Breast epithelium (tissue), 4 donors: ENCODE measurements at regions not wholly inside any gene's neighbourhood (a gene's known extent, or its start where the extent isn't known, plus 50 kb on each side); places are given as distances from the start of the nearest gene placed in this dataset.

Experiments
- DNase-seq, 2 donors: peaks; one replicate each; pipeline ENCODE4 v3.0.0-alpha.2; 2019; ENCODE audit warnings: low spot score in 2 of 2
- H3K27ac ChIP-seq, 2 donors: fragments of 200-600 bp; sonication (generic) in 1 of 2; one replicate each; pipeline ENCODE4 v1.5.1; 2016 to 2019; ENCODE audit warnings: mild to moderate bottlenecking in 1 of 2
- H3K27me3 ChIP-seq, 2 donors: fragments of 200-600 bp; sonication (generic) in 1 of 2; one replicate each; pipeline versions ENCODE4 v1.5.1 to v1.6.0; 2017 to 2019; ENCODE audit warnings: control low read depth in 1 of 2, mild to moderate bottlenecking in 1 of 2
- H3K36me3 ChIP-seq: fragments of 200-600 bp; one replicate; pipeline ENCODE4 v1.5.1; 2019
- H3K4me1 ChIP-seq, 2 donors: fragments of 200-600 bp; sonication (generic); one replicate each; pipeline ENCODE4 v1.5.1; 2016 to 2019; ENCODE audit warnings: control low read depth in 1 of 2
- H3K4me3 ChIP-seq, 3 donors: fragments of 200-600 bp; sonication (generic); 1 replicate in 2 of 3; 2 replicates in 1 of 3; pipeline ENCODE4 v1.5.1; 2016 to 2019; ENCODE audit warnings: mild to moderate bottlenecking in 3 of 3, moderate library complexity in 2 of 3
- H3K9me3 ChIP-seq, 2 donors: fragments of 200-600 bp; sonication (generic) in 1 of 2; one replicate each; pipeline ENCODE4 v1.5.1; 2016 to 2019; ENCODE audit warnings: control low read depth in 1 of 2
- POLR2A ChIP-seq: fragments of 450-650 bp; IDR thresholded peaks from one replicate; pipeline ENCODE4 v1.6.1; 2016; ENCODE audit warnings: antibody characterized with exemption, mild to moderate bottlenecking, moderate library complexity
- POLR2AphosphoS5 ChIP-seq, 3 donors: sonication (generic); formaldehyde crosslinking; IDR thresholded peaks; one replicate each; pipeline ENCODE4 v1.6.1; 2017; ENCODE audit warnings: antibody characterized with exemption in 3 of 3
- intact Hi-C: fragments of 100-400 bp; cut with DNase I; formaldehyde crosslinking; loops from one replicate; pipeline ENCODE4 v1.15.1; 2023; ENCODE audit warnings: low total_unique reads
- TF ChIP-seq, protein P1 (sequence below), 3 donors: fragments of 450-650 bp; IDR thresholded peaks; one replicate each; pipeline ENCODE4 v1.5.1; 2016 to 2017; ENCODE audit warnings: antibody characterized with exemption in 3 of 3, mild to moderate bottlenecking in 3 of 3, moderate library complexity in 3 of 3

DNA sequence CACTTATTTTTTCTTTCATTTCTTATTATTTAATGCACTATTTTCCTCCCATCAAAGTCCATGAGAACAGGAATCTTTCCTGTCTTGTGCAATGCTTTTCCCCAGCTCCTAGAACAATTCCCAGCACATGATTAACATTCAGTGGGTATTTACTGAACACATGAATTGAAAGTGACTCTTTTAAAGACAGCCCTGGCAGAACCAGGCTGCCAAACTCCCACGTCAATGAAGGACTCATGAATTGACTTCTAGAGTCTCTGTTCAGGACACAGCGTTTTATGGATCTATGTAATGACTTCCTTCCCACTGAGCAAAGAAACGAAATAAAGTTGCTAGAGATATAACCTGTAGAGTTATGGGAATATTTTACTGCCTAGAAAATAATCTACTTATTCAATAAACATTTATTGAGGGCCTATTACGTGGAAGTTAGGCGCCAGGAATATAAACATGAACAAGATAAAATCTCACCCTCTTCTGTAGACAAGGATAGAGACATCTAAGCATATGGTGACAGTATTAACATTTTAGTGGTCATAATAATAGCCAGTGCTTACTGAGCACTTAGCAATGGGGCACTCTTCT lies 485.9 kb upstream of the KLF4 start:
- DNase-seq, result no peak
- no peak for TF ChIP-seq POLR2A
- no peaks in the 10 kb centered on the region for H3K4me1 ChIP-seq
- intact Hi-C loops, result no loop called here
- H3K9me3 ChIP-seq, result no peaks in the 10 kb centered on the region
- H3K36me3 ChIP-seq, result no peaks in the 10 kb centered on the region
- H3K27ac ChIP-seq, result no peak overlapping the region
- no peaks in the 10 kb centered on the region for H3K27me3 ChIP-seq
- no peak overlapping the region for H3K4me3 ChIP-seq

DNA sequence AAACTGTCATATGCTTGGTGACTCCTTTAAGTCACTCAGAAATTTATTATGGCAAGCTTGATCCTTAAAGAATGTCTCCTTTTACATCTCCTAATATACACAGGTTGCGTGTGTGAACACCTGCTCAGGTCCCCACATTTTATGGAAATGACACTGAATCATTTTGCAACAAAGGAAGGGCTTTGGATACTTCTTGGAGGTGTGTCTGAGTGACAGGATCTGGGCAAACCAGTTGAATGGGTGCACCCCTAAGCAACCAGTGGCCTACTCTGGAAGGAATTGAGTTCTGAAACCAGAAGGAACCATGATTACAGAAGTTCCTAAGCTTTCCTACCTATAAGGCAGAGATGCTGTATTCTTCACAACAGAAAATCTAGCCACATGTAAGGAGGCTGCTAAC lies 483.9 kb upstream of the KLF4 start:
- intact Hi-C loops, result no loop called here
- TF ChIP-seq POLR2AphosphoS5 (IDR thresholded peaks at IDR 0.05), result no peak
- TF ChIP-seq POLR2A, result no peak
- Histone ChIP-seq H3K4me1 (no peaks in the 10 kb centered on the region), H3K27me3 (no peaks in the 10 kb centered on the region), H3K27ac (no peak overlapping the region), H3K4me3 (no peak overlapping the region), H3K36me3 (no peaks in the 10 kb centered on the region), H3K9me3 (no peaks in the 10 kb centered on the region)
- DNase-seq, result no peak

DNA sequence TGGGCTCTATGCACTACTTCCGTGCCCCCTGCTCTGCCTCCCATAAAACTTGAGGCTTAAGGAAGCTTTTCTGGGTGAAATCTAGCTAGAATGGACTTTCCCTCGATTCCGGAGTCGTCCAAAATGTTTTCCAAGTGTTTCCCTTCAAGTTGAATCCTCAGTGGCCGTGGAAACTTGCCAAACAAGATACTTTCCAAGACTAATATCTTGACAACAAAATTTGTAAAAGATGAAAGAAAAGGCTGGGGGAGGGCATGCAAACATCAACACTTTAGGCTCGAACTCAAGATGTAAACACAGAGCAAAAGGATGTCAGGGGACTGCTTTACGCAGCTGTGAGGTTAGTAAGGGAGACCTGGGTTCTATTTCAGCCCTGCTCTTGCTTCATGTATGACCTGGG lies 482.8 kb upstream of the KLF4 start:
- Histone ChIP-seq H3K4me3 (no peak overlapping the region), H3K27me3 (no peaks in the 10 kb centered on the region), H3K9me3 (no peaks in the 10 kb centered on the region), H3K4me1 (no peaks in the 10 kb centered on the region), H3K36me3 (no peaks in the 10 kb centered on the region), H3K27ac (no peak overlapping the region)
- intact Hi-C loops, result no loop called here
- TF ChIP-seq, protein P1, sequence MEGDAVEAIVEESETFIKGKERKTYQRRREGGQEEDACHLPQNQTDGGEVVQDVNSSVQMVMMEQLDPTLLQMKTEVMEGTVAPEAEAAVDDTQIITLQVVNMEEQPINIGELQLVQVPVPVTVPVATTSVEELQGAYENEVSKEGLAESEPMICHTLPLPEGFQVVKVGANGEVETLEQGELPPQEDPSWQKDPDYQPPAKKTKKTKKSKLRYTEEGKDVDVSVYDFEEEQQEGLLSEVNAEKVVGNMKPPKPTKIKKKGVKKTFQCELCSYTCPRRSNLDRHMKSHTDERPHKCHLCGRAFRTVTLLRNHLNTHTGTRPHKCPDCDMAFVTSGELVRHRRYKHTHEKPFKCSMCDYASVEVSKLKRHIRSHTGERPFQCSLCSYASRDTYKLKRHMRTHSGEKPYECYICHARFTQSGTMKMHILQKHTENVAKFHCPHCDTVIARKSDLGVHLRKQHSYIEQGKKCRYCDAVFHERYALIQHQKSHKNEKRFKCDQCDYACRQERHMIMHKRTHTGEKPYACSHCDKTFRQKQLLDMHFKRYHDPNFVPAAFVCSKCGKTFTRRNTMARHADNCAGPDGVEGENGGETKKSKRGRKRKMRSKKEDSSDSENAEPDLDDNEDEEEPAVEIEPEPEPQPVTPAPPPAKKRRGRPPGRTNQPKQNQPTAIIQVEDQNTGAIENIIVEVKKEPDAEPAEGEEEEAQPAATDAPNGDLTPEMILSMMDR (IDR thresholded peaks at IDR 0.05), result no peak
- DNase-seq, result no peak

DNA sequence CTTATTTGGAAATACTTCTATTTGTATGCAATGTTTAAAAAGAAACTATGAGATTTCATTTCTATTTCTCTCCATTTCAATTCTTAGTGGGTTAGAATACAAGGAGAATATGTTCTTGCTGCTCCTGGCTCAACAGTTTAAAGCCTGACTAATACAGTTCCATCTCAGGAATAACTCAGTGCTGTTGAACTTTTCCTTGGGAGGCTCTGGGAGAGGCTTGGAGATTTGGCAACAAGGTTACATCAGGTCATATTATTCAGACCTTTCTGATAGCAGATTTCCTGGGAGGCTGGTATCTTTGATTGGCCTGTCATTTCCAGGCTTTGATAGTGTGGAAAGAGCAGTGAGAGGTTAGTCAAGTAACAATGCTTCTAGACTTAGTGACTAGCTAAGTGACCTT lies 481.7 kb upstream of the KLF4 start:
- intact Hi-C loops, result no loop called here
- Histone ChIP-seq H3K27ac (no peak overlapping the region), H3K36me3 (no peaks in the 10 kb centered on the region), H3K9me3 (no peaks in the 10 kb centered on the region), H3K4me3 (no peak overlapping the region), H3K27me3 (no peaks in the 10 kb centered on the region), H3K4me1 (no peaks in the 10 kb centered on the region)
- DNase-seq, result no peak
- no peak for TF ChIP-seq POLR2AphosphoS5 (IDR thresholded peaks at IDR 0.05)
- TF ChIP-seq POLR2A, result no peak
- TF ChIP-seq, protein P1 (IDR thresholded peaks at IDR 0.05), result no peak

DNA sequence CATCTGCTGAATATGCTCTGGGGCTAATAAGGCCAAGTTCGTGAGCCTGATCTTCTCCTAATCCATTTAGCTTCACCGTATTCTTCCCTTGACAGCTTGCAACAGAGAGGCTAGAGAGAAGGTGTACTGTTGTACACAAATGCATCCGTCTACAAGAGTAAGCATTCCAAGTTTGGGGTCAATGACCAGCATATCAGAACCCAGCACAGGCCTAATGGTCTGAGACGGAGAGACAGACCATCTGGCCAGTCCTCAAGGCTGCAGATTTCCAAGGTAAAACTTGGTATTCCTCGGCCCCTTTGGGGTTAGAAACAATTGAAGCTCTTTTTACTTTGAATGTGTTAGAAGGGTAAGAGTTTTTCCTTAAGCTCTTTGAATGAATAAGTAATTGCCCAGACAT lies 481.2 kb upstream of the KLF4 start:
- Histone ChIP-seq H3K27ac (no peak overlapping the region), H3K4me3 (no peak overlapping the region), H3K36me3 (no peaks in the 10 kb centered on the region), H3K4me1 (no peaks in the 10 kb centered on the region), H3K9me3 (no peaks in the 10 kb centered on the region), H3K27me3 (no peaks in the 10 kb centered on the region)
- TF ChIP-seq POLR2A (no peak), POLR2AphosphoS5 (IDR thresholded peaks at IDR 0.05) (no peak)
- TF ChIP-seq, protein P1 (IDR thresholded peaks at IDR 0.05), result no peak
- DNase-seq, result no peak
- intact Hi-C loops, result no loop called here

DNA sequence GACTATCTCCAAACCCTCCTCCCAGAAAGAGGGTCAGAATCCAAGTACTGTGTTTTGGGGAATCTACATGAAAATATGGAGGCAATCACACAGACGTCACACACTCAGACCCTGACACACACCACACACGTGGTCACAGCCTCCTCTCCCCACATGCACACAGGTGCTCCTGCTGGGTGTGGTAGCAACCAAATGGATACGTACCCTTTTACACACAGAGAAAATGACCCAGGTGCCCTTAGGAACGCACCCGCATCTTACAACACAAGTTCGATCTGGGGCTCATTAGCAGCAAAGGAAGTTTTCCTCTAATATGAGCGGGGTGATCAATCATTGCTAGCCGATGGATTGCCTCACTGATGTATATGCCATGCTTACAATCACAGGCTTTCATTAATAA lies 480.2 kb upstream of the KLF4 start:
- Histone ChIP-seq H3K27me3 (no peaks in the 10 kb centered on the region), H3K9me3 (no peaks in the 10 kb centered on the region), H3K27ac (no peak overlapping the region), H3K36me3 (no peaks in the 10 kb centered on the region), H3K4me3 (no peak overlapping the region), H3K4me1 (no peaks in the 10 kb centered on the region)
- no peak for DNase-seq
- TF ChIP-seq POLR2A, result no peak
- TF ChIP-seq, protein P1 (IDR thresholded peaks at IDR 0.05), result no peak
- TF ChIP-seq POLR2AphosphoS5 (IDR thresholded peaks at IDR 0.05), result no peak
- intact Hi-C loops, result no loop called here
